Peyer's patch (tissue), 4 donors: ENCODE measurements at regions not wholly inside any gene's neighbourhood (a gene's known extent, or its start where the extent isn't known, plus 50 kb on each side); places are given as distances from the start of the nearest gene placed in this dataset.

Experiments used
- DNase-seq, 3 donors: peaks; one replicate each; pipeline ENCODE4 v3.0.0-alpha.2; 2017 to 2019
- H3K27ac ChIP-seq, 4 donors: fragments of 200-600 bp; sonication (generic); one replicate each; pipeline ENCODE4 v1.5.1; 2016 to 2019
- H3K27me3 ChIP-seq, 2 donors: fragments of 200-600 bp; sonication (generic); one replicate each; pipeline ENCODE4 v1.5.1; 2019
- H3K36me3 ChIP-seq, 3 donors: fragments of 200-600 bp; sonication (generic); one replicate each; pipeline ENCODE4 v1.5.1; 2016 to 2019
- H3K4me1 ChIP-seq, 4 donors: fragments of 200-600 bp; sonication (generic); one replicate each; pipeline ENCODE4 v1.5.1; 2016 to 2019
- H3K4me3 ChIP-seq, 4 donors: fragments of 200-600 bp; sonication (generic); 1 replicate in 3 of 4; 2 replicates in 1 of 4; pipeline ENCODE4 v1.5.1; 2016 to 2019; ENCODE audit warnings: mild to moderate bottlenecking in 1 of 4
- H3K9me3 ChIP-seq, 4 donors: fragments of 200-600 bp; sonication (generic); one replicate each; pipeline ENCODE4 v1.5.1; 2016 to 2019; ENCODE audit warnings: mild to moderate bottlenecking in 1 of 4
- POLR2A ChIP-seq, 2 donors: fragments of 450-650 bp; IDR thresholded peaks; one replicate each; pipeline ENCODE4 v1.5.1; 2017; ENCODE audit warnings: antibody characterized with exemption in 2 of 2, mild to moderate bottlenecking in 2 of 2, moderate library complexity in 2 of 2
- TF ChIP-seq, protein P1 (sequence below), 6 experiments: fragments of 450-650 bp in 4 of 6; fragments of 200-600 bp in 2 of 6; sonication (generic) in 1 of 6; IDR thresholded peaks; one replicate each; pipeline ENCODE4 v1.5.1; 2017 to 2019; ENCODE audit warnings: antibody characterized with exemption in 6 of 6, mild to moderate bottlenecking in 3 of 6, moderate library complexity in 1 of 6

DNA sequence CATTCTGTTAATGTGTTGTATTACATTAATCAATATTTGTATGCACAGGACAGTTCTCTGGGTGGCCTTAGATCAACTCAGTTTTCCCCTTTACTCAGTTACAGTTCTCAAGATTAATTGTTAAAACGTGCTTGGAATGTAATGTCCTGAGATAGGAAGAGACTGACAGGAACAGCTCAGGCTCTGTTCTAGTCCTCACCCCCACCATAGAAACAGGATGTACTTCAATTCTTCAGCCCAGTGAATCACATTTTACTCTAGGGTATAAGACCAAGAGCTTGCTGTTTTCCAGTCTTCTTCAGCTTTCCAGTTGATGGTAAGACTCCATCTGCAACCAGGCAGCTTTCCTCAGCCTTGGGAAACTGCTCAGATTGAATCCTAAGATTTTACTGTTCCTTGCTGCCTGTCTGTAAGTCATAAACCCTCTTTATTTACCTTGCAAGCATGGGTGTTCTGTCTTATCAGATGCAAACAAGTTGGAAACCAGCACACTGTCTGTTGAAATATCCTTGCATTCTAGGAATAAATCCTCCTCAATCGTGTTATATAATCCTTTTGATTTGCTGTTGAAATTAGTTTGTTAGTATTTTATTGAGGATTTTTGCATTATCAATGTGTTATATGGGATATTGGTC, 836.9 kb upstream of the PCDH9 start:
- Histone ChIP-seq H3K4me1 (no peaks in the 10 kb centered on the region), H3K9me3 (no peaks in the 10 kb centered on the region), H3K4me3 (no peak overlapping the region), H3K36me3 (no peaks in the 10 kb centered on the region), H3K27me3 (no peaks in the 10 kb centered on the region), H3K27ac (no peak overlapping the region)
- TF ChIP-seq, protein P1, sequence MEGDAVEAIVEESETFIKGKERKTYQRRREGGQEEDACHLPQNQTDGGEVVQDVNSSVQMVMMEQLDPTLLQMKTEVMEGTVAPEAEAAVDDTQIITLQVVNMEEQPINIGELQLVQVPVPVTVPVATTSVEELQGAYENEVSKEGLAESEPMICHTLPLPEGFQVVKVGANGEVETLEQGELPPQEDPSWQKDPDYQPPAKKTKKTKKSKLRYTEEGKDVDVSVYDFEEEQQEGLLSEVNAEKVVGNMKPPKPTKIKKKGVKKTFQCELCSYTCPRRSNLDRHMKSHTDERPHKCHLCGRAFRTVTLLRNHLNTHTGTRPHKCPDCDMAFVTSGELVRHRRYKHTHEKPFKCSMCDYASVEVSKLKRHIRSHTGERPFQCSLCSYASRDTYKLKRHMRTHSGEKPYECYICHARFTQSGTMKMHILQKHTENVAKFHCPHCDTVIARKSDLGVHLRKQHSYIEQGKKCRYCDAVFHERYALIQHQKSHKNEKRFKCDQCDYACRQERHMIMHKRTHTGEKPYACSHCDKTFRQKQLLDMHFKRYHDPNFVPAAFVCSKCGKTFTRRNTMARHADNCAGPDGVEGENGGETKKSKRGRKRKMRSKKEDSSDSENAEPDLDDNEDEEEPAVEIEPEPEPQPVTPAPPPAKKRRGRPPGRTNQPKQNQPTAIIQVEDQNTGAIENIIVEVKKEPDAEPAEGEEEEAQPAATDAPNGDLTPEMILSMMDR (IDR thresholded peaks at IDR 0.05), result no peak
- TF ChIP-seq POLR2A (IDR thresholded peaks at IDR 0.05), result no peak
- no peak for DNase-seq

DNA sequence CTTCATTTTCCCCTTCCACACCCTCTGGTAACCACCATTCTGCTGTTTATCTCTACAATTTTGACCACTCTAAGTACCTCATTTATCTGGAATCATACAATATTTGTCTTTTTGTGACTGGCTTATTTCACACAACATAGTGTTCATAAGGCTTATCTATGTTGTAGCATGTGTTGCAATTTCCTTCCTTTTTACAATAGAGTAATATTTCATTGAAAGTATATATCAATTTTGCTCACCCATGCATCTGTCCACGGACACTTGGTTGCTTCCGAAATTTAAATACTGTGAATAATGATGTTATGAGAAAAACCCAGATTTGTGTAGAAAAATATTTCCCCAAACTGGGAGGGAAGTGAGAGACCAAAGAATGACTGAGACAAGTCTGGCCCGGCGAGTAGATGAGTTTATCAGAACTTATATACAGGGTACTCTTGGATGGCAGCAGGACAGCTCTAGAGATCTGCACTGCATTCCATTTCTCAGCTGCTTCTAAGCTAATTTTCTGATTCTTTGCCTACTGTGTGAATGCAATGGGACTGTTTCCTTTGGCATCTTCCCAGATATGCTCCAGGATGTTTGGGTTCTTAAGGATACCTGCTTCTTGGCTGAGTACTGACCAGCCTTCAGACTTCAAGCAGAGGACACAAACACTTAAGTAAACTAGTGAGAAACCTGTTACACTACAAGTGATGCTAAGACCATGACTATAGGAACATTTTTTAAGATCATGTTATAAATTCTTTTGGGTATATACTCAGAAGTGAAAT, 834.0 kb upstream of the PCDH9 start:
- no peak for TF ChIP-seq POLR2A (IDR thresholded peaks at IDR 0.05)
- TF ChIP-seq, protein P1 (IDR thresholded peaks at IDR 0.05), result no peak
- H3K4me1 ChIP-seq, result no peaks in the 10 kb centered on the region
- no peaks in the 10 kb centered on the region for H3K9me3 ChIP-seq
- H3K36me3 ChIP-seq, result no peaks in the 10 kb centered on the region
- no peak overlapping the region for H3K4me3 ChIP-seq
- no peaks in the 10 kb centered on the region for H3K27me3 ChIP-seq
- DNase-seq, result no peak
- no peak overlapping the region for H3K27ac ChIP-seq

DNA sequence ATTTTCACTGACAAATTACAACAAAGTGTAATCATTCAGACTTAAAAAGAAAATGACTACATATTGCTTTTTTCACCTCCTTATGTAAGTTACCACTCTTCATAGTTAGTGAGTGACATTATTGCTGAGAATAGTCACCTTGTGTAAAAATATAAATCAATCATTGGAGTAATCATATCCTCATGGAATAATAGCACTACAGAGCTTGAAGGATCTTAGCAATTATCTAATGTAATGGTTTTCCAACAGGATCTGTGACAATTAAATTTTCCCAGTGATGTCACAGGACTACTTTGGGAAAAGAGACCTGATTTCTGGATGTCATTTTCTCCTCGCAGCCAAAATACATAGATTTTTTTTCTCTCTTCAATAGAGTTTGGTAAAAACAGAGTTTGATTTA, 833.0 kb upstream of the PCDH9 start:
- no peak overlapping the region for H3K4me3 ChIP-seq
- H3K27me3 ChIP-seq, result no peaks in the 10 kb centered on the region
- H3K9me3 ChIP-seq, result no peaks in the 10 kb centered on the region
- no peaks in the 10 kb centered on the region for H3K36me3 ChIP-seq
- no peak for DNase-seq
- TF ChIP-seq, protein P1 (IDR thresholded peaks at IDR 0.05), result no peak
- TF ChIP-seq POLR2A (IDR thresholded peaks at IDR 0.05), result no peak
- no peaks in the 10 kb centered on the region for H3K4me1 ChIP-seq
- no peak overlapping the region for H3K27ac ChIP-seq

DNA sequence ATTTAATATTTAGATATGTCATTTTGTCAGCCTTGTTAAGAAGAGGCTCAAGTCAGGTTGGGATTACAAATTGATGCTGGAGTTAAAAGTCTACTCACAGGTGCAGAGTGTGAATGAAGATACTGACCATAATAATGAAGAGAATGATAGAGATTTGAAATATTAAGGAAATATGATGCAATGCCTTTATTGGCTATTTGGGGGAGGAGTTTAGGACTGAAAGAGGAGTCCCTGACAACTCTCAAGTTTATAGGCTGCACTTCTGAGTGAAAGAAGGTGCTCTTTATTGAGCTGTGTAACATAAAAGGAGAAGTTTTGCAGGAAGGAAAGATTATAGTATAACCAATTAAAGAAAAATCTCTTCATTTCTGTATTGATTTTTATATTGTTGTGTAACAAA, 827.7 kb upstream of the PCDH9 start:
- Histone ChIP-seq H3K27ac (no peak overlapping the region), H3K4me3 (no peak overlapping the region)
- no peak for TF ChIP-seq POLR2A (IDR thresholded peaks at IDR 0.05)
- TF ChIP-seq, protein P1 (IDR thresholded peaks at IDR 0.05), result no peak

DNA sequence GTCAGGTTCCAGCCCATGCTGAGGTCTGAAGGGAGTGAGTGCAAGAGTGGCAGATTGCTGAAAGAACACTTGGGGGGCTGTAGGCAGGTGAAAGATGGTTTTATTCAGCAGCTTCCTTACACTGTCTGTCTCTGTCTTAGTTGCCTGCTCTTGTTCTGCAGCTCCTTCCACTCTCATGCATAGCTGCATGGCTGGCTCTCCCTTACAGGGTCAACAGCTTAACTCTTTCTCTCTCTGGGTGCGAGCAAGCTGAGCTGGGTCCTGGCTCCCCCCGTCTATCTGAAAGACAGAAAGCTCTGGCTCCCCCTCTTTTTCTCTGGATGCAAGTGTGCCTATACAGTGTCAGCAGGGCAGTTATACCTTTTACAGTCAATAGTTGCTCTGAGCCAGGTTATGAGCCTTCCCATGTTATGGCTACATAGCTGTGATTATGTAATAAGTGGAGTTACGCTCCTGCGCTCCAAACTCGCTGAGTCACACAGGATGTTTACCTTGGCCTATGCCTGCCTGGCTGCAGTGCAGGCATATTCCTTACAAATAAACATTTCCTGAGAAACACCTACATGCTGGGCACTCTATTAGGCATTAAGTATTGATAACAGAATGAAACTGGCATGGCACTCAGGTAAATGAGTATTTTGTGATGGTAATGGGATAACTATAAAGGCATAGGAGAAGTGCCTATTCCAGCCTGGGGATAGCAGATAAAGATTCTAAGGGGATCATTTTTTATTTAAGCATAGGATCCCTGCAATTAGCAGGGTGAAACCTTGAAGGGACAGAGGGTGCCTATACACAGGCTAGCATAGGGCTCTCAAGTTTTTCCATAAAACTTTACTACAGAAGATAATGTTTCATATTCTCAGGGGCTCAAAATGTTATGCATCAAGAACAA, 826.9 kb upstream of the PCDH9 start:
- Histone ChIP-seq H3K4me3 (no peak overlapping the region), H3K9me3 (no peaks in the 10 kb centered on the region), H3K27me3 (no peaks in the 10 kb centered on the region), H3K36me3 (no peaks in the 10 kb centered on the region), H3K4me1 (no peaks in the 10 kb centered on the region), H3K27ac (no peak overlapping the region)
- TF ChIP-seq, protein P1 (IDR thresholded peaks at IDR 0.05), result no peak
- TF ChIP-seq POLR2A (IDR thresholded peaks at IDR 0.05), result no peak
- no peak for DNase-seq

More for the DNA sequence above, 827.7 kb upstream of the PCDH9 start:
- no peaks in the 10 kb centered on the region for H3K36me3 ChIP-seq
- H3K4me1 ChIP-seq, result no peaks in the 10 kb centered on the region
- DNase-seq, result no peak
- H3K9me3 ChIP-seq, result no peaks in the 10 kb centered on the region
- H3K27me3 ChIP-seq, result no peaks in the 10 kb centered on the region
